GM12878 (cell line): ENCODE measurements at regions not wholly inside any gene's neighbourhood (a gene's known extent, or its start where the extent isn't known, plus 50 kb on each side); places are given as distances from the start of the nearest gene placed in this dataset.

ENCODE experiments used
- ATAC-seq: fragments of 200-7000 bp; cut with Tn5 transposase; 3 replicates; pipeline ENCODE4 v1.9.1; 2020; ENCODE audit warnings: mild to moderate bottlenecking, moderate library complexity
- BruUV-seq: library from RNA; stranded (reverse); fragments of 400-500 nt; replicated peaks from 2 replicates; lab custom pipeline; 2021; lab: Mats Ljungman, UMichigan
- CTCF ChIA-PET: fragments of 300-600 bp; sonication (Branson Sonifier 250); formaldehyde crosslinking; extraction: SDS; loops from one replicate; lab custom pipeline; 2021; ENCODE audit warnings: inconsistent platforms; lab: Yijun Ruan, JAX
- POLR2A ChIA-PET: fragments of 350-600 bp; formaldehyde crosslinking; extraction: SDS; loops from one replicate; lab custom pipeline; 2021; ENCODE audit warnings: inconsistent platforms; lab: Charles Lee
- RAD21 ChIA-PET: fragments of 300-600 bp; sonication (Branson Sonifier 250); formaldehyde crosslinking; loops from one replicate; lab custom pipeline; 2023; ENCODE audit warnings: antibody characterized with exemption; ENCODE audit not compliant: unreplicated experiment; lab: Charles Lee
- SMC1A ChIA-PET: fragments of 300-600 bp; sonication (Branson Sonifier 250); formaldehyde crosslinking; loops from one replicate; lab custom pipeline; 2023; ENCODE audit not compliant: unreplicated experiment, uncharacterized antibody; lab: Charles Lee
- DNase-seq: peaks from one replicate; pipeline ENCODE4 v3.0.0-alpha.2; 2011; ENCODE audit warnings: low read depth, low spot score
- FAIRE-seq: peaks from 3 replicates; lab custom pipeline; 2011; peaks lifted over from hg19 to GRCh38; lab: Jason Lieb, UNC
- H2AFZ ChIP-seq: 2 replicates; pipeline ENCODE4 v1.6.0; 2011; ENCODE audit warnings: low read depth, low read length, control low read depth; ENCODE audit not compliant: control insufficient read depth
- H3K27ac ChIP-seq: 2 replicates; pipeline ENCODE4 v1.5.1; 2011; ENCODE audit warnings: control low read depth; ENCODE audit not compliant: control insufficient read depth, insufficient read depth
- H3K27me3 ChIP-seq, 2 experiments: replicated peaks in 1 of 2; 2 replicates each; pipeline versions ENCODE4 v1.6.0 to v1.6.1; 2011; ENCODE audit warnings: low read length in 1 of 2; ENCODE audit not compliant: control insufficient read depth in 2 of 2, insufficient read depth in 2 of 2
- H3K36me3 ChIP-seq, 2 experiments: 2 replicates each; pipeline ENCODE4 v1.5.1; 2011; ENCODE audit warnings: low read length in 1 of 2; ENCODE audit not compliant: control insufficient read depth in 2 of 2, insufficient read depth in 2 of 2
- H3K4me1 ChIP-seq: 2 replicates; pipeline ENCODE4 v1.6.1; 2011; ENCODE audit warnings: mild to moderate bottlenecking, low read length, moderate library complexity, mixed read lengths; ENCODE audit not compliant: control insufficient read depth, insufficient read depth
- H3K4me2 ChIP-seq: 2 replicates; pipeline ENCODE4 v1.6.0; 2011; ENCODE audit warnings: control low read depth; ENCODE audit not compliant: control insufficient read depth, insufficient read depth
- H3K4me3 ChIP-seq: fragments of 200-600 bp; sonication (generic); 2 replicates; pipeline ENCODE4 v1.5.1; 2016
- H3K79me2 ChIP-seq: 2 replicates; pipeline ENCODE4 v1.6.0; 2011; ENCODE audit warnings: low read length; ENCODE audit not compliant: control insufficient read depth, insufficient read depth
- H3K9ac ChIP-seq: 2 replicates; pipeline ENCODE4 v1.8.0; 2011; ENCODE audit warnings: low read length, control low read depth, mixed read lengths; ENCODE audit not compliant: control insufficient read depth, insufficient read depth
- H3K9me3 ChIP-seq: replicated peaks from 3 replicates; pipeline ENCODE4 v1.5.1; 2011; ENCODE audit warnings: mild to moderate bottlenecking, low read length; ENCODE audit not compliant: control insufficient read depth, insufficient read depth
- H4K20me1 ChIP-seq: 2 replicates; pipeline ENCODE4 v1.6.0; 2011; ENCODE audit not compliant: control insufficient read depth, insufficient read depth
- BMI1 ChIP-seq: fragments of 450-650 bp; IDR thresholded peaks from 2 replicates; pipeline ENCODE4 v1.6.1; 2016; ENCODE audit warnings: mild to moderate bottlenecking, moderate library complexity, borderline replicate concordance
- JUND ChIP-seq: IDR thresholded peaks from 2 replicates; pipeline ENCODE4 v1.6.1; 2012; ENCODE audit warnings: low read depth, mild to moderate bottlenecking, low read length, improper control_type of control experiment, moderate library complexity
- MEF2B ChIP-seq: fragments of 450-650 bp; IDR thresholded peaks from 2 replicates; pipeline ENCODE4 v1.6.1; 2018; ENCODE audit warnings: mild to moderate bottlenecking, moderate library complexity; ENCODE audit not compliant: partially characterized antibody, poor library complexity, severe bottlenecking
- POLR2AphosphoS5 ChIP-seq: IDR thresholded peaks from 2 replicates; pipeline ENCODE4 v1.6.1; 2011; ENCODE audit warnings: mild to moderate bottlenecking, low read length, inconsistent platforms
- SMAD1 ChIP-seq: fragments of 450-650 bp; IDR thresholded peaks from 2 replicates; pipeline ENCODE4 v1.6.1; 2018; ENCODE audit warnings: mild to moderate bottlenecking, low read depth; ENCODE audit not compliant: partially characterized antibody
- SPI1 ChIP-seq: IDR thresholded peaks from 2 replicates; pipeline ENCODE4 v1.6.1; 2011; ENCODE audit warnings: low read depth, mild to moderate bottlenecking, low read length, moderate library complexity, borderline replicate concordance; ENCODE audit not compliant: insufficient read depth
- SRF ChIP-seq, 2 experiments: IDR thresholded peaks; 2 replicates each; pipeline ENCODE4 v1.6.1; 2011; ENCODE audit warnings: low read depth in 2 of 2, low read length in 2 of 2, mild to moderate bottlenecking in 1 of 2, moderate library complexity in 1 of 2
- SUPT20H ChIP-seq: IDR thresholded peaks from 2 replicates; pipeline ENCODE4 v1.6.1; 2011; ENCODE audit warnings: low read depth, mild to moderate bottlenecking, low read length, moderate library complexity, borderline replicate concordance; ENCODE audit not compliant: control insufficient read depth
- ZNF207 ChIP-seq: fragments of 450-650 bp; IDR thresholded peaks from 2 replicates; pipeline ENCODE4 v1.6.1; 2014; ENCODE audit warnings: antibody characterized with exemption, mild to moderate bottlenecking, borderline replicate concordance
- WGBS: methylation state at CpG from one replicate; pipeline ENCODE4 v1.1.6; 2016; ENCODE audit warnings: low lambda C conversion rate; ENCODE audit not compliant: insufficient replicate concordance, insufficient coverage; ENCODE audit errors: missing lambda C conversion rate; 5-methylcytosine and 5-hydroxymethylcytosine counted together
- in situ Hi-C: fragments of 300-500 bp; cut with MboI; formaldehyde crosslinking; loops from 9 replicates; pipeline ENCODE4 v1.14.3; 2018; ENCODE audit warnings: mixed read lengths
- intact Hi-C: fragments of 100-400 bp; cut with micrococcal nuclease; formaldehyde crosslinking; loops from one replicate; pipeline ENCODE4 v1.14.2; 2022; ENCODE audit not compliant: unreplicated experiment
- TF ChIP-seq, protein P1 (sequence below): fragments of 450-650 bp; formaldehyde crosslinking; IDR thresholded peaks from 2 replicates; pipeline ENCODE4 v1.4.0; 2020; ENCODE audit warnings: mild to moderate bottlenecking, moderate library complexity
- TF ChIP-seq, protein P2 (sequence below), 3 experiments: IDR thresholded peaks in 2 of 3; conservative IDR thresholded peaks in 1 of 3; 2 replicates each; pipeline ENCODE4 v1.5.1; 2011; ENCODE audit warnings: low read depth in 3 of 3, low read length in 3 of 3, mild to moderate bottlenecking in 3 of 3, control low read depth in 2 of 3, moderate library complexity in 2 of 3, inconsistent platforms in 1 of 3, mixed read lengths in 1 of 3; ENCODE audit not compliant: control insufficient read depth in 2 of 3, insufficient read depth in 1 of 3; ENCODE audit errors: extremely low read depth in 1 of 3

DNA sequence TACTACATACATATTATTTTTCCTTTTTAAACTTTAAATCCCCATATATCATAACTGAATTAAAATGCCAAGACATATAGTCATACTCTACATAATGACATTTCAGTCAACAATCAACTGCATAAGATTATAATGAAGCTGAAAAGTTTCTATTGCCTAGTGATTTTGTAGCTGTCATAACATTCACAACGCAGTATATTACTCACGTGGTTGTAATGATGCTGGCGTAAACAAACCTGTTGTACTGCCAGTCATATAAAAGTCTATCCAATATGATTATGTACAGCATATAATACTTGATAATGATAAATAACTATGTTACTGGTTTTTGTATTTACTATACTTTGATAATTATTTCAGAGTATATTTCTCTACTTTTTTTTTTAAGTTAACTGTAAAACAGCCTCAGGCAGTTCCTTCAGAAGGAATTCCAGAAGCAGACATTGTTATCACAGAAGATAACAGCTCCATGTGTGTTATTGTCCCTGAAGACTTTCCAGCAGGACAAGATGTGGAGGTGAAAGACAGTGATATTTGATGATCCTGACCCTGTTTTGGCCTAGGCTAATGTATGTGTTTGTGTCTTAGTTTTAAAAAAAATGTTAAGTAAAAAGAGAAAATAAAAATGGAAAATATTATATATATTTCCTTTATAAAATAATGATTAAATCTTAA, 443.4 kb upstream of the UBE2E2 start:
- POLR2A ChIA-PET, result no interaction called here
- CTCF ChIA-PET, result no interaction called here
- WGBS, result 60% methylated on average over 3 of the region's 3 CpGs
- no peak overlapping the region for H3K4me2 ChIP-seq
- intact Hi-C loops, result no loop called here
- H4K20me1 ChIP-seq, result no peaks in the 10 kb centered on the region
- no peaks in the 10 kb centered on the region for H3K27me3 ChIP-seq
- no peak for ATAC-seq
- in situ Hi-C loops, result no loop called here
- H3K27ac ChIP-seq, result no peak overlapping the region
- TF ChIP-seq MEF2B (no peak), SUPT20H (no peak), ZNF207 (no peak), JUND (no peak), BMI1 (no peak), SRF (IDR thresholded peaks at IDR 0.05; ENCODE audit: low read depth in 2 of 2, low read length in 2 of 2) (no peak), SPI1 (no peak), SMAD1 (no peak), POLR2AphosphoS5 (no peak)
- TF ChIP-seq, protein P1, sequence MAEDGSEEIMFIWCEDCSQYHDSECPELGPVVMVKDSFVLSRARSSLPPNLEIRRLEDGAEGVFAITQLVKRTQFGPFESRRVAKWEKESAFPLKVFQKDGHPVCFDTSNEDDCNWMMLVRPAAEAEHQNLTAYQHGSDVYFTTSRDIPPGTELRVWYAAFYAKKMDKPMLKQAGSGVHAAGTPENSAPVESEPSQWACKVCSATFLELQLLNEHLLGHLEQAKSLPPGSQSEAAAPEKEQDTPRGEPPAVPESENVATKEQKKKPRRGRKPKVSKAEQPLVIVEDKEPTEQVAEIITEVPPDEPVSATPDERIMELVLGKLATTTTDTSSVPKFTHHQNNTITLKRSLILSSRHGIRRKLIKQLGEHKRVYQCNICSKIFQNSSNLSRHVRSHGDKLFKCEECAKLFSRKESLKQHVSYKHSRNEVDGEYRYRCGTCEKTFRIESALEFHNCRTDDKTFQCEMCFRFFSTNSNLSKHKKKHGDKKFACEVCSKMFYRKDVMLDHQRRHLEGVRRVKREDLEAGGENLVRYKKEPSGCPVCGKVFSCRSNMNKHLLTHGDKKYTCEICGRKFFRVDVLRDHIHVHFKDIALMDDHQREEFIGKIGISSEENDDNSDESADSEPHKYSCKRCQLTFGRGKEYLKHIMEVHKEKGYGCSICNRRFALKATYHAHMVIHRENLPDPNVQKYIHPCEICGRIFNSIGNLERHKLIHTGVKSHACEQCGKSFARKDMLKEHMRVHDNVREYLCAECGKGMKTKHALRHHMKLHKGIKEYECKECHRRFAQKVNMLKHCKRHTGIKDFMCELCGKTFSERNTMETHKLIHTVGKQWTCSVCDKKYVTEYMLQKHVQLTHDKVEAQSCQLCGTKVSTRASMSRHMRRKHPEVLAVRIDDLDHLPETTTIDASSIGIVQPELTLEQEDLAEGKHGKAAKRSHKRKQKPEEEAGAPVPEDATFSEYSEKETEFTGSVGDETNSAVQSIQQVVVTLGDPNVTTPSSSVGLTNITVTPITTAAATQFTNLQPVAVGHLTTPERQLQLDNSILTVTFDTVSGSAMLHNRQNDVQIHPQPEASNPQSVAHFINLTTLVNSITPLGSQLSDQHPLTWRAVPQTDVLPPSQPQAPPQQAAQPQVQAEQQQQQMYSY (CRISPR knock-in tag), result no peak
- TF ChIP-seq, protein P2, sequence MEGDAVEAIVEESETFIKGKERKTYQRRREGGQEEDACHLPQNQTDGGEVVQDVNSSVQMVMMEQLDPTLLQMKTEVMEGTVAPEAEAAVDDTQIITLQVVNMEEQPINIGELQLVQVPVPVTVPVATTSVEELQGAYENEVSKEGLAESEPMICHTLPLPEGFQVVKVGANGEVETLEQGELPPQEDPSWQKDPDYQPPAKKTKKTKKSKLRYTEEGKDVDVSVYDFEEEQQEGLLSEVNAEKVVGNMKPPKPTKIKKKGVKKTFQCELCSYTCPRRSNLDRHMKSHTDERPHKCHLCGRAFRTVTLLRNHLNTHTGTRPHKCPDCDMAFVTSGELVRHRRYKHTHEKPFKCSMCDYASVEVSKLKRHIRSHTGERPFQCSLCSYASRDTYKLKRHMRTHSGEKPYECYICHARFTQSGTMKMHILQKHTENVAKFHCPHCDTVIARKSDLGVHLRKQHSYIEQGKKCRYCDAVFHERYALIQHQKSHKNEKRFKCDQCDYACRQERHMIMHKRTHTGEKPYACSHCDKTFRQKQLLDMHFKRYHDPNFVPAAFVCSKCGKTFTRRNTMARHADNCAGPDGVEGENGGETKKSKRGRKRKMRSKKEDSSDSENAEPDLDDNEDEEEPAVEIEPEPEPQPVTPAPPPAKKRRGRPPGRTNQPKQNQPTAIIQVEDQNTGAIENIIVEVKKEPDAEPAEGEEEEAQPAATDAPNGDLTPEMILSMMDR (IDR thresholded peaks at IDR 0.05 in 2 of 3, conservative IDR thresholded peaks at IDR 0.05 in 1 of 3; ENCODE audit: control insufficient read depth in 2 of 3, extremely low read depth in 1 of 3, insufficient read depth in 1 of 3, low read depth in 3 of 3, low read length in 3 of 3), result no peak
- no peak overlapping the region for H3K9ac ChIP-seq
- no peak for DNase-seq
- H3K36me3 ChIP-seq, result no peaks in the 10 kb centered on the region
- no peak for FAIRE-seq
- SMC1A ChIA-PET, result interaction anchor here (0.7 kb wide), 1 partner anchor 269 kb away, joined by 4 read pairs; no protein-coding TSS in a partner anchor
- no peaks in the 10 kb centered on the region for H3K79me2 ChIP-seq
- H3K4me1 ChIP-seq, result no peaks in the 10 kb centered on the region
- no peak overlapping the region for H2AFZ ChIP-seq
- H3K4me3 ChIP-seq, result no peak overlapping the region
- RAD21 ChIA-PET, result no interaction called here
- BruUV-seq, result no TSS peak
- no peaks in the 10 kb centered on the region for H3K9me3 ChIP-seq
